ENCODE measurements at regions not wholly inside any gene's neighbourhood (a gene's known extent, or its start where the extent isn't known, plus 50 kb on each side); places are given as distances from the start of the nearest gene placed in this dataset.
"Not testable (repeated sequence)": the region's sequence is repeated elsewhere in the genome, so short reads cannot be mapped to it uniquely, and the experiment has no call there.

GRCh38 chr2:66632882-66633281 lies 198.0 kb downstream of the MEIS1 start:
- H3K27me3 Mint-ChIP-seq, H3K27ac Mint-ChIP-seq, POLR2A ChIA-PET: not testable (repeated sequence)

GRCh38 chr2:66633631-66634030 lies 198.7 kb downstream of the MEIS1 start:
- DNase-seq, result no peak
- no peak overlapping the region for H3K4me3 Mint-ChIP-seq
- H3K36me3 Mint-ChIP-seq, result peaks cover 0 to 4% (median 0%) of the 10 kb centered on the region in 3 donors
- no peak for ATAC-seq
- no peaks in the 10 kb centered on the region for H3K4me1 Mint-ChIP-seq
- H3K9me3 Mint-ChIP-seq, result peaks cover 0 to 13% (median 7%) of the 10 kb centered on the region in 9 donors
- no peak overlapping the region for H3K27ac Mint-ChIP-seq
- H3K27me3 Mint-ChIP-seq, result no peaks in the 10 kb centered on the region
- POLR2A ChIA-PET, result no interaction called here

More at GRCh38 chr2:66632882-66633281, 198.0 kb downstream of the MEIS1 start:
- ATAC-seq, H3K36me3 Mint-ChIP-seq, DNase-seq, H3K4me1 Mint-ChIP-seq, H3K4me3 Mint-ChIP-seq: not testable (repeated sequence)
- peaks cover 0 to 13% (median 7%) of the 10 kb centered on the region in 9 donors for H3K9me3 Mint-ChIP-seq

GRCh38 chr2:66634784-66635183 lies 199.9 kb downstream of the MEIS1 start:
- Mint-ChIP-seq H3K9me3 (peaks cover 0 to 13% (median 6%) of the 10 kb centered on the region in 9 donors), H3K27ac (no peak overlapping the region), H3K36me3 (peaks cover 0 to 4% (median 0%) of the 10 kb centered on the region in 3 donors), H3K27me3 (no peaks in the 10 kb centered on the region), H3K4me1 (no peaks in the 10 kb centered on the region), H3K4me3 (no peak overlapping the region)
- ATAC-seq (no peak), DNase-seq (no peak)
- POLR2A ChIA-PET, result no interaction called here

- H3K36me3 Mint-ChIP-seq, result no peaks in the 10 kb centered on the region
These were observed 206.8 kb downstream of the MEIS1 start for GRCh38 chr2:66641685-66642084.

GRCh38 chr2:66648081-66648480 lies 213.2 kb downstream of the MEIS1 start:
- DNase-seq, POLR2A ChIA-PET, H3K4me1 Mint-ChIP-seq, H3K4me3 Mint-ChIP-seq, H3K27ac Mint-ChIP-seq, H3K27me3 Mint-ChIP-seq, H3K36me3 Mint-ChIP-seq, ATAC-seq: not testable (repeated sequence)
- peaks cover 1 to 29% (median 7%) of the 10 kb centered on the region in 9 donors for H3K9me3 Mint-ChIP-seq

More at GRCh38 chr2:66641685-66642084, 206.8 kb downstream of the MEIS1 start:
- H3K4me3 Mint-ChIP-seq, result no peak overlapping the region
- no peak overlapping the region for H3K27ac Mint-ChIP-seq
- peaks cover 0 to 13% (median 4%) of the 10 kb centered on the region in 9 donors for H3K9me3 Mint-ChIP-seq
- peaks cover 0 to 2% (median 0%) of the 10 kb centered on the region in 5 donors for H3K27me3 Mint-ChIP-seq
- POLR2A ChIA-PET, result no interaction called here
- no peak for ATAC-seq
- no peaks in the 10 kb centered on the region for H3K4me1 Mint-ChIP-seq
- DNase-seq, result no peak

- POLR2A ChIA-PET, result no interaction called here
- H3K4me1 Mint-ChIP-seq, result no peaks in the 10 kb centered on the region
- peaks cover 0 to 4% (median 0%) of the 10 kb centered on the region in 5 donors for H3K27me3 Mint-ChIP-seq
- H3K36me3 Mint-ChIP-seq, result no peaks in the 10 kb centered on the region
- no peak for DNase-seq
- H3K9me3 Mint-ChIP-seq, result peaks cover 1 to 29% (median 7%) of the 10 kb centered on the region in 9 donors
- no peak overlapping the region for H3K27ac Mint-ChIP-seq
- no peak for ATAC-seq
- no peak overlapping the region for H3K4me3 Mint-ChIP-seq
These were observed 214.1 kb downstream of the MEIS1 start for GRCh38 chr2:66649006-66649405.

- POLR2A ChIA-PET, result no interaction called here
- H3K36me3 Mint-ChIP-seq, result no peaks in the 10 kb centered on the region
- ATAC-seq (no peak), DNase-seq (no peak)
- H3K4me1 Mint-ChIP-seq, result no peaks in the 10 kb centered on the region
- no peak overlapping the region for H3K4me3 Mint-ChIP-seq
- H3K9me3 Mint-ChIP-seq, result peaks cover 0 to 29% (median 5%) of the 10 kb centered on the region in 9 donors
- peaks cover 0 to 4% (median 0%) of the 10 kb centered on the region in 5 donors for H3K27me3 Mint-ChIP-seq
- no peak overlapping the region for H3K27ac Mint-ChIP-seq
These were observed 216.4 kb downstream of the MEIS1 start for GRCh38 chr2:66651295-66651694.

- peak overlapping the region in 1 of 10 donors; percentile 18 for H3K27ac Mint-ChIP-seq
- no peaks in the 10 kb centered on the region for H3K36me3 Mint-ChIP-seq
- DNase-seq, result no peak
- no peak overlapping the region for H3K4me3 Mint-ChIP-seq
- no peaks in the 10 kb centered on the region for H3K4me1 Mint-ChIP-seq
- peaks cover 0 to 21% (median 7%) of the 10 kb centered on the region in 9 donors for H3K9me3 Mint-ChIP-seq
- ATAC-seq, result no peak
- POLR2A ChIA-PET, result no interaction called here
- H3K27me3 Mint-ChIP-seq, result peaks cover 0 to 3% (median 0%) of the 10 kb centered on the region in 5 donors
These were observed 225.9 kb downstream of the MEIS1 start for GRCh38 chr2:66660804-66661203.

- no peaks in the 10 kb centered on the region for H3K4me1 Mint-ChIP-seq
- DNase-seq (no peak), ATAC-seq (no peak)
- H3K9me3 Mint-ChIP-seq, result peaks cover 0 to 21% (median 7%) of the 10 kb centered on the region in 9 donors
- H3K27me3 Mint-ChIP-seq, result peaks cover 0 to 3% (median 0%) of the 10 kb centered on the region in 5 donors
- H3K36me3 Mint-ChIP-seq, result no peaks in the 10 kb centered on the region
- POLR2A ChIA-PET, result no interaction called here
- H3K4me3 Mint-ChIP-seq, result no peak overlapping the region
- H3K27ac Mint-ChIP-seq, result no peak overlapping the region
These were observed 226.6 kb downstream of the MEIS1 start for GRCh38 chr2:66661253-66662173.

GRCh38 chr2:66665124-66665984 lies 230.4 kb downstream of the MEIS1 start:
- H3K9me3 Mint-ChIP-seq, result peaks cover 0 to 3% (median 0%) of the 10 kb centered on the region in 9 donors
- peaks cover 0 to 3% (median 0%) of the 10 kb centered on the region in 5 donors for H3K27me3 Mint-ChIP-seq
- POLR2A ChIA-PET, result no interaction called here
- H3K36me3 Mint-ChIP-seq, result no peaks in the 10 kb centered on the region
- DNase-seq, result no peak
- H3K4me3 Mint-ChIP-seq, result no peak overlapping the region
- ATAC-seq, result no peak
- H3K27ac Mint-ChIP-seq, result no peak overlapping the region
- no peaks in the 10 kb centered on the region for H3K4me1 Mint-ChIP-seq

GRCh38 chr2:66667301-66667700 lies 232.4 kb downstream of the MEIS1 start:
- Mint-ChIP-seq H3K36me3 (no peaks in the 10 kb centered on the region), H3K27me3 (peaks cover 0 to 3% (median 0%) of the 10 kb centered on the region in 5 donors), H3K4me1 (no peaks in the 10 kb centered on the region), H3K9me3 (peaks cover 0 to 3% (median 0%) of the 10 kb centered on the region in 9 donors), H3K27ac (no peak overlapping the region), H3K4me3 (no peak overlapping the region)
- POLR2A ChIA-PET, result no interaction called here
- DNase-seq (no peak), ATAC-seq (no peak)

- peaks cover 0 to 5% (median 2%) of the 10 kb centered on the region in 5 donors for H3K27me3 Mint-ChIP-seq
- no peak overlapping the region for H3K27ac Mint-ChIP-seq
- POLR2A ChIA-PET, result no interaction called here
- DNase-seq (no peak), ATAC-seq (no peak)
- H3K4me1 Mint-ChIP-seq, result peaks cover 0 to 3% (median 0%) of the 10 kb centered on the region in 4 donors
- no peaks in the 10 kb centered on the region for H3K36me3 Mint-ChIP-seq
- H3K9me3 Mint-ChIP-seq, result peaks cover 0 to 11% (median 1%) of the 10 kb centered on the region in 9 donors
- no peak overlapping the region for H3K4me3 Mint-ChIP-seq
These were observed 238.4 kb downstream of the MEIS1 start for GRCh38 chr2:66673286-66673685.

GRCh38 chr2:66674087-66674486 lies 239.2 kb downstream of the MEIS1 start:
- DNase-seq (no peak), ATAC-seq (no peak)
- Mint-ChIP-seq H3K36me3 (no peaks in the 10 kb centered on the region), H3K27me3 (peaks cover 0 to 5% (median 2%) of the 10 kb centered on the region in 5 donors), H3K4me1 (peaks cover 0 to 3% (median 0%) of the 10 kb centered on the region in 4 donors), H3K4me3 (no peak overlapping the region), H3K27ac (no peak overlapping the region), H3K9me3 (peaks cover 0 to 12% (median 2%) of the 10 kb centered on the region in 9 donors)
- POLR2A ChIA-PET, result no interaction called here

Measured in naive thymus-derived CD8-positive, alpha-beta T cell (primary cell).